ENCODE measurements at regions not wholly inside any gene's neighbourhood (a gene's known extent, or its start where the extent isn't known, plus 50 kb on each side); places are given as distances from the start of the nearest gene placed in this dataset.

DNA sequence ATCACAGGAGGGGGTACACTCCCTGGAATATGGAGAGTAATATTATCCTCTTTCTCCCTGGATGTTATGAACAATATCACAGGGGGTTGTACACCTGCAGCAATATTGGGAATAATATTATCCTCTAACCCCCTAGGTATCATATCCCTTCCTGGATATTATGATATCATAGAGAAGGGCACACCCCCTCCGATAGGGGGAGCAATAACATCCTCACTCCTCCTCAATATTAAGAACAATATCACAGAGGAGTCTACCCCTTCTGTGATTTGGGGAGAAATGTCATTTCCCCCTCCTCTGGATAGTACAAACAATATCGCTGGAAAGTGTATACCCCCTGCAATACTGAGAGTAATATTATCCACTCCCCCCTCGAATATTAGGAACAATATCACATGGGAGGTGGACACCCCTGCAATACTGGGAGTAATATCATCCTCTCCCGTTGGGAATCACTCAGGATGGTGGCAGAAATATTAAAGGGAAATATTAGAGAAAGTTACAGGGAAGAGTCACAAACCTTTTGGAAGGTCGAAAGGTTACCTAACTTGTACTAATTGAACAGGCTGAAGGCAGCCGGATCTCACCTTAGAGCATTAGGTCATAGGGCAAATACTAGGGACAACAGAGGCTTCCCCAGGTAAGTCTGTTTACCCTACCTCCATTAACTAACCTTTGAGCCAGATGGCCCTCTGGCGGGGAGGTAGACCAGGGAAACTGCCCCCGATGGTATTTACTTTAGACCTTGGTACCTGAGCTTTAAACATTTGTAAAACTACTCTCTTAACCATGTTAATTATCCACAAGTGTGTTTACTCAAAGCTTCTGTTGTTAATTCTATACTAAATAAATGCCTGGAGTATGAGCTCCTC is 57.5 kb upstream of the FREM1 start:
- TF ChIP-seq, protein P1, sequence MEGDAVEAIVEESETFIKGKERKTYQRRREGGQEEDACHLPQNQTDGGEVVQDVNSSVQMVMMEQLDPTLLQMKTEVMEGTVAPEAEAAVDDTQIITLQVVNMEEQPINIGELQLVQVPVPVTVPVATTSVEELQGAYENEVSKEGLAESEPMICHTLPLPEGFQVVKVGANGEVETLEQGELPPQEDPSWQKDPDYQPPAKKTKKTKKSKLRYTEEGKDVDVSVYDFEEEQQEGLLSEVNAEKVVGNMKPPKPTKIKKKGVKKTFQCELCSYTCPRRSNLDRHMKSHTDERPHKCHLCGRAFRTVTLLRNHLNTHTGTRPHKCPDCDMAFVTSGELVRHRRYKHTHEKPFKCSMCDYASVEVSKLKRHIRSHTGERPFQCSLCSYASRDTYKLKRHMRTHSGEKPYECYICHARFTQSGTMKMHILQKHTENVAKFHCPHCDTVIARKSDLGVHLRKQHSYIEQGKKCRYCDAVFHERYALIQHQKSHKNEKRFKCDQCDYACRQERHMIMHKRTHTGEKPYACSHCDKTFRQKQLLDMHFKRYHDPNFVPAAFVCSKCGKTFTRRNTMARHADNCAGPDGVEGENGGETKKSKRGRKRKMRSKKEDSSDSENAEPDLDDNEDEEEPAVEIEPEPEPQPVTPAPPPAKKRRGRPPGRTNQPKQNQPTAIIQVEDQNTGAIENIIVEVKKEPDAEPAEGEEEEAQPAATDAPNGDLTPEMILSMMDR (IDR thresholded peaks at IDR 0.05) = no peak
- TF ChIP-seq POLR2A (IDR thresholded peaks at IDR 0.05) = no peak
- TF ChIP-seq POLR2AphosphoS5 (IDR thresholded peaks at IDR 0.05; ENCODE audit: insufficient read depth in 1 of 2, low read depth in 1 of 2) = no peak
